Hepatocyte (in vitro differentiated cells): ENCODE measurements at regions not wholly inside any gene's neighbourhood (a gene's known extent, or its start where the extent isn't known, plus 50 kb on each side); places are given as distances from the start of the nearest gene placed in this dataset.

Source experiments
- DNase-seq: peaks from one replicate; pipeline ENCODE4 v3.0.0-alpha.2; 2016; ENCODE audit warnings: low spot score
- H2AFZ ChIP-seq: fragments of 200-600 bp; sonication (generic); 2 replicates; pipeline ENCODE4 v1.6.0; 2016; ENCODE audit warnings: antibody characterized with exemption, mild to moderate bottlenecking
- H3K27ac ChIP-seq: fragments of 200-600 bp; sonication (generic); 2 replicates; pipeline ENCODE4 v1.5.1; 2016; ENCODE audit warnings: mild to moderate bottlenecking
- H3K27me3 ChIP-seq: fragments of 200-600 bp; sonication (generic); 2 replicates; pipeline ENCODE4 v1.6.1; 2016
- H3K36me3 ChIP-seq: fragments of 200-600 bp; sonication (generic); replicated peaks from 2 replicates; pipeline ENCODE4 v1.5.1; 2016; ENCODE audit warnings: low read depth; ENCODE audit not compliant: insufficient read depth
- H3K4me1 ChIP-seq: fragments of 200-600 bp; sonication (generic); 2 replicates; pipeline ENCODE4 v1.5.1; 2016; ENCODE audit warnings: mild to moderate bottlenecking, moderate library complexity; ENCODE audit not compliant: insufficient read depth
- H3K4me2 ChIP-seq: fragments of 200-600 bp; sonication (generic); 2 replicates; pipeline ENCODE4 v1.6.0; 2016
- H3K4me3 ChIP-seq: fragments of 200-600 bp; sonication (generic); 2 replicates; pipeline ENCODE4 v1.5.1; 2016; ENCODE audit warnings: mild to moderate bottlenecking
- H3K79me2 ChIP-seq: fragments of 200-600 bp; sonication (generic); 2 replicates; pipeline ENCODE4 v1.6.0; 2017; ENCODE audit warnings: mild to moderate bottlenecking
- H3K9me2 ChIP-seq: fragments of 200-600 bp; sonication (generic); replicated peaks from 2 replicates; pipeline ENCODE4 v1.6.0; 2017; ENCODE audit warnings: mild to moderate bottlenecking; ENCODE audit not compliant: insufficient read depth
- H3K9me3 ChIP-seq: fragments of 200-600 bp; sonication (generic); 2 replicates; pipeline ENCODE4 v1.5.1; 2016; ENCODE audit warnings: low read depth, mild to moderate bottlenecking
- H4K20me1 ChIP-seq: fragments of 200-600 bp; sonication (generic); 2 replicates; pipeline ENCODE4 v1.6.0; 2016; ENCODE audit warnings: mild to moderate bottlenecking; ENCODE audit not compliant: insufficient read depth, poor library complexity, severe bottlenecking
- EZH2 ChIP-seq: fragments of 200-600 bp; sonication (generic); IDR thresholded peaks from 2 replicates; pipeline ENCODE4 v1.6.1; 2016; ENCODE audit warnings: antibody characterized with exemption, mild to moderate bottlenecking, borderline replicate concordance
- EZH2phosphoT487 ChIP-seq: fragments of 200-600 bp; sonication (generic); IDR thresholded peaks from one replicate; pipeline ENCODE4 v1.6.1; 2018; ENCODE audit warnings: antibody characterized with exemption, mild to moderate bottlenecking, low read depth, moderate library complexity; ENCODE audit not compliant: unreplicated experiment, severe bottlenecking
- WGBS: methylation state at CpG from one replicate; pipeline ENCODE4 v1.1.6; 2016; ENCODE audit warnings: low lambda C conversion rate; ENCODE audit errors: missing lambda C conversion rate; 5-methylcytosine and 5-hydroxymethylcytosine counted together
- TF ChIP-seq, protein P1 (sequence below): fragments of 200-600 bp; sonication (generic); IDR thresholded peaks from 2 replicates; pipeline ENCODE4 v1.5.1; 2016; ENCODE audit warnings: antibody characterized with exemption, mild to moderate bottlenecking; ENCODE audit not compliant: poor library complexity

DNA sequence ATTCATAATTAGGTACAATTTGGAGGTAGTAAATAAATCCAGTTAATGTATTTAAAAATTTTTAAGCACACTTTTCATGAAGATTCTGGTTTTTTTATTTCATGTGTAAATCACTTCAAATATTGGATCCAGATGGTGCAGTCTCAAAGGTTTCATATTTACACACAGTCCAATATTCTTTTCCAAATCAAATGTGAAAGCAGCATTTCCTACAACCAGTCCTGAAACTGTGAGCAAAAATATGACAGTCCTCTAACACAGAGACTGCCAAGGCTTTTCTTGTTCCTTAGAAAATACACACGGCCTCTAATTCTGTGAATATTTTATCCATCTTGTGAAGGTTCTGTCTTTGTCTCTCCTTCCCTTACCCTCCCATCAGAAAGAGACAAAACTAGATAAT lies 645.9 kb downstream of the ARL4A start:
- H3K79me2 ChIP-seq: no peaks in the 10 kb centered on the region
- WGBS: 58% methylated on average over 1 of the region's 1 CpG

GRCh38 chr7:13336227-13336626 lies 648.8 kb downstream of the ARL4A start:
- H3K9me3 ChIP-seq: no peaks in the 10 kb centered on the region
- H3K36me3 ChIP-seq: no peaks in the 10 kb centered on the region
- H3K79me2 ChIP-seq: no peaks in the 10 kb centered on the region
- no peak overlapping the region for H3K4me3 ChIP-seq
- TF ChIP-seq EZH2 (no peak), EZH2phosphoT487 (no peak)
- TF ChIP-seq, protein P1, sequence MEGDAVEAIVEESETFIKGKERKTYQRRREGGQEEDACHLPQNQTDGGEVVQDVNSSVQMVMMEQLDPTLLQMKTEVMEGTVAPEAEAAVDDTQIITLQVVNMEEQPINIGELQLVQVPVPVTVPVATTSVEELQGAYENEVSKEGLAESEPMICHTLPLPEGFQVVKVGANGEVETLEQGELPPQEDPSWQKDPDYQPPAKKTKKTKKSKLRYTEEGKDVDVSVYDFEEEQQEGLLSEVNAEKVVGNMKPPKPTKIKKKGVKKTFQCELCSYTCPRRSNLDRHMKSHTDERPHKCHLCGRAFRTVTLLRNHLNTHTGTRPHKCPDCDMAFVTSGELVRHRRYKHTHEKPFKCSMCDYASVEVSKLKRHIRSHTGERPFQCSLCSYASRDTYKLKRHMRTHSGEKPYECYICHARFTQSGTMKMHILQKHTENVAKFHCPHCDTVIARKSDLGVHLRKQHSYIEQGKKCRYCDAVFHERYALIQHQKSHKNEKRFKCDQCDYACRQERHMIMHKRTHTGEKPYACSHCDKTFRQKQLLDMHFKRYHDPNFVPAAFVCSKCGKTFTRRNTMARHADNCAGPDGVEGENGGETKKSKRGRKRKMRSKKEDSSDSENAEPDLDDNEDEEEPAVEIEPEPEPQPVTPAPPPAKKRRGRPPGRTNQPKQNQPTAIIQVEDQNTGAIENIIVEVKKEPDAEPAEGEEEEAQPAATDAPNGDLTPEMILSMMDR: no peak
- no peaks in the 10 kb centered on the region for H3K4me1 ChIP-seq
- H3K27ac ChIP-seq: no peak overlapping the region
- no peak for DNase-seq
- 84% methylated on average over 4 of the region's 4 CpGs for WGBS
- no peaks in the 10 kb centered on the region for H4K20me1 ChIP-seq
- H3K27me3 ChIP-seq: no peaks in the 10 kb centered on the region
- no peaks in the 10 kb centered on the region for H3K9me2 ChIP-seq
- no peak overlapping the region for H2AFZ ChIP-seq
- H3K4me2 ChIP-seq: no peak overlapping the region

More for the DNA sequence above, 645.9 kb downstream of the ARL4A start:
- Histone ChIP-seq H3K4me1 (no peaks in the 10 kb centered on the region), H2AFZ (no peak overlapping the region), H3K9me3 (no peaks in the 10 kb centered on the region), H3K36me3 (no peaks in the 10 kb centered on the region), H3K27me3 (no peaks in the 10 kb centered on the region), H3K27ac (no peak overlapping the region), H4K20me1 (no peaks in the 10 kb centered on the region), H3K9me2 (no peaks in the 10 kb centered on the region), H3K4me3 (no peak overlapping the region), H3K4me2 (no peak overlapping the region)
- TF ChIP-seq EZH2: no peak
- no peak for TF ChIP-seq EZH2phosphoT487
- TF ChIP-seq, protein P1: no peak
- no peak for DNase-seq

- Histone ChIP-seq H3K4me1 (no peaks in the 10 kb centered on the region), H4K20me1 (no peaks in the 10 kb centered on the region), H3K4me2 (no peak overlapping the region), H3K27ac (no peak overlapping the region), H3K79me2 (no peaks in the 10 kb centered on the region), H3K4me3 (no peak overlapping the region), H2AFZ (no peak overlapping the region), H3K9me3 (no peaks in the 10 kb centered on the region), H3K9me2 (no peaks in the 10 kb centered on the region), H3K27me3 (no peaks in the 10 kb centered on the region), H3K36me3 (no peaks in the 10 kb centered on the region)
- DNase-seq: no peak
- TF ChIP-seq EZH2phosphoT487 (no peak), EZH2 (no peak)
- TF ChIP-seq, protein P1: no peak
- WGBS: 81% methylated on average over 1 of the region's 1 CpG
These were observed 636.8 kb downstream of the ETV1 start for GRCh38 chr7:13352677-13353076.

DNA sequence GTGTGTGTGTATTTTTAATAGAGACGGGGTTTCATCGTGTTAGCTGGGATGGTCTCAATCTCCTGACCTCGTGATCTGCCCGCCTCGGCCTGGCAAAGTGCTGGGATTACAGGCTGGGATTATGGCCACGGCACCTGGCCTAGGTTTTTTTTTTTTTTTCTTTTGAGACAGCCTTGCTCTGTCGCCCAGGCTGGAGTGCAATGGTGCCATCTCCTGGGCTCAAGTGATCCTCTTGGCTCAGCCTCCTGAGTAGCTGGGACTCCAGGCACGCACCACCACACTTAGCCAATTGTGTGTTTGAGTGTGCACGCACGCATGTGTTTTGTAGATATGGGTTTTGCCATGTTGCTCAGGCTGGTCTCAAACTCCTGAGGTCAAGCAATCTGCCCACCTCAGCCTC lies 629.8 kb downstream of the ETV1 start:
- WGBS: 95% methylated on average over 10 of the region's 10 CpGs

More for the DNA sequence above, 629.8 kb downstream of the ETV1 start:
- no peak for DNase-seq
- no peaks in the 10 kb centered on the region for H3K36me3 ChIP-seq
- H3K4me3 ChIP-seq: no peak overlapping the region
- no peaks in the 10 kb centered on the region for H3K79me2 ChIP-seq
- H4K20me1 ChIP-seq: no peaks in the 10 kb centered on the region
- no peaks in the 10 kb centered on the region for H3K9me2 ChIP-seq
- H3K4me2 ChIP-seq: no peak overlapping the region
- no peaks in the 10 kb centered on the region for H3K27me3 ChIP-seq
- no peaks in the 10 kb centered on the region for H3K4me1 ChIP-seq
- H3K27ac ChIP-seq: no peak overlapping the region
- no peak overlapping the region for H2AFZ ChIP-seq
- TF ChIP-seq, protein P1: no peak
- H3K9me3 ChIP-seq: no peaks in the 10 kb centered on the region
